ENCODE measurements at regions not wholly inside any gene's neighbourhood (a gene's known extent, or its start where the extent isn't known, plus 50 kb on each side); places are given as distances from the start of the nearest gene placed in this dataset.

- TF ChIP-seq CTCF (IDR thresholded peaks at IDR 0.05) (no peak), POLR2A (IDR thresholded peaks at IDR 0.05) (no peak)
Observed at GRCh38 chr19:31880283-31880682, 465.1 kb upstream of the ZNF507 start.
